ENCODE measurements at regions not wholly inside any gene's neighbourhood (a gene's known extent, or its start where the extent isn't known, plus 50 kb on each side); places are given as distances from the start of the nearest gene placed in this dataset.

DNA sequence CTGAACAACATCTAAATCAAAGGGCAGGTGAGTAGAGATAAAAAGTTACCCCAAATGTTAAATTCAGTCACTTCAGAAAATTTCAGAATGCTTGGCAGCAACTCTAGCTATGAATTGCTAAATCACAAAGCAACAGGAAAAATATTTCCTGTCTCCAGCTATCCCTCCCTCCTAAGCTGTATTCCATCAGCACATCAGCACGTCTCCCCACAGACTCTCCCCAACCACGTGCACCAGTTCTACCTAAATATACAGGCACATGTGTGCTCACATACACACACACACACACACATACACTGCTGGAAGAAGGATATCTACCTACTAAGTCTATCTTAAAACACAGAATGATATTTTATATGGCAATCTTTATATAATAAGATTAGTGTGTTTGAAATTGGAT lies 177.1 kb upstream of the ARHGEF26 start:
- no peak overlapping the region for H3K9ac ChIP-seq
- no peaks in the 10 kb centered on the region for H3K79me2 ChIP-seq
- no peaks in the 10 kb centered on the region for H3K27me3 ChIP-seq (ENCODE audit: control insufficient read depth, insufficient read depth, low read length)
- no peak overlapping the region for H3K27ac ChIP-seq
- H2AFZ ChIP-seq: no peak overlapping the region
- H3K4me3 ChIP-seq (ENCODE audit: low read depth, low read length): no peak overlapping the region
- H3K4me2 ChIP-seq (ENCODE audit: low read length): no peak overlapping the region
- H3K9me3 ChIP-seq (ENCODE audit: control insufficient read depth, low read length): no peaks in the 10 kb centered on the region
- H3K4me1 ChIP-seq: no peaks in the 10 kb centered on the region
- H3K36me3 ChIP-seq (ENCODE audit: control insufficient read depth, insufficient read depth, low read length): no peaks in the 10 kb centered on the region
- TF ChIP-seq, protein P1, sequence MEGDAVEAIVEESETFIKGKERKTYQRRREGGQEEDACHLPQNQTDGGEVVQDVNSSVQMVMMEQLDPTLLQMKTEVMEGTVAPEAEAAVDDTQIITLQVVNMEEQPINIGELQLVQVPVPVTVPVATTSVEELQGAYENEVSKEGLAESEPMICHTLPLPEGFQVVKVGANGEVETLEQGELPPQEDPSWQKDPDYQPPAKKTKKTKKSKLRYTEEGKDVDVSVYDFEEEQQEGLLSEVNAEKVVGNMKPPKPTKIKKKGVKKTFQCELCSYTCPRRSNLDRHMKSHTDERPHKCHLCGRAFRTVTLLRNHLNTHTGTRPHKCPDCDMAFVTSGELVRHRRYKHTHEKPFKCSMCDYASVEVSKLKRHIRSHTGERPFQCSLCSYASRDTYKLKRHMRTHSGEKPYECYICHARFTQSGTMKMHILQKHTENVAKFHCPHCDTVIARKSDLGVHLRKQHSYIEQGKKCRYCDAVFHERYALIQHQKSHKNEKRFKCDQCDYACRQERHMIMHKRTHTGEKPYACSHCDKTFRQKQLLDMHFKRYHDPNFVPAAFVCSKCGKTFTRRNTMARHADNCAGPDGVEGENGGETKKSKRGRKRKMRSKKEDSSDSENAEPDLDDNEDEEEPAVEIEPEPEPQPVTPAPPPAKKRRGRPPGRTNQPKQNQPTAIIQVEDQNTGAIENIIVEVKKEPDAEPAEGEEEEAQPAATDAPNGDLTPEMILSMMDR (IDR thresholded peaks at IDR 0.05): no peak

DNA sequence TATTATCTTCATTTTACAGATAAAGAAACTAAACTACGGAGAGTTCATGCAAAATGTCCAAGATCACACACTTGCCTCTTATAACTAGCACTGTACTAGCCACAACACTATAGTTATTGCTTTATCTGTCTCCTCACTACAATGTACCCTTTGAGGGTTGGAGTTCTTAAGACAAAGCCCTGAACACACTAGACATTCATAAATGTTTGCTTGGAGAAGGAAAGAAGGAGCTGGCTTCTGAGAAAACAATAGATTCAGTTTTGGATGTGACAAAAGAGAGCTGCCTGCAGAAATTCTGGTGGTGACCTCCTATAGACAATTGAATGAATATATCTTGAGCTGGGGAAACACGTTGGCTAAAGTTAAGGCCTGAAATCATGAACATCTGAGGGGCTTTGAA lies 169.9 kb upstream of the ARHGEF26 start:
- Histone ChIP-seq H3K79me2 (no peaks in the 10 kb centered on the region), H3K36me3 (ENCODE audit: control insufficient read depth, insufficient read depth, low read length) (no peaks in the 10 kb centered on the region)

DNA sequence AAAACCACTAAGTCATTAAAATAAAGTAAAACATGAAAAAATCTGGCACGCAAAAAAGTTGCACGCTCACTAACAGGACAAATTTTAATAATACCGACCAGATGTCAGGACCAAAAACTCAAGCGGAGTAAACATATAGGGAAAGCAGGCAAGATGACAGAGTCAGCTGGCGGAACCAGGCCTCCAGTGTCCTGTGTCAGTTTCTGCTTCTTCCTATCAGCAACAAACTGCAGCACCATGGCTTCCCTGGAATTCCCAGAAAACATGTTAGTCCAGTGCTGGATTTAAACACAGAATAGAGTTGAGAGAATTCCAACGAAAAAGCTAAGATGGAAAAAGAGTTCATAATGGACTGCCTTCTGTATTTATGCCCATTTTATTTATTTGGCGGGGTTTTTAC lies 169.1 kb upstream of the ARHGEF26 start:
- Histone ChIP-seq H3K4me2 (ENCODE audit: low read length) (no peak overlapping the region), H3K36me3 (ENCODE audit: control insufficient read depth, insufficient read depth, low read length) (no peaks in the 10 kb centered on the region), H3K27me3 (ENCODE audit: control insufficient read depth, insufficient read depth, low read length) (no peaks in the 10 kb centered on the region), H3K9ac (no peak overlapping the region), H3K9me3 (ENCODE audit: control insufficient read depth, low read length) (no peaks in the 10 kb centered on the region), H2AFZ (no peak overlapping the region), H3K4me1 (no peaks in the 10 kb centered on the region), H3K79me2 (no peaks in the 10 kb centered on the region), H3K27ac (no peak overlapping the region), H3K4me3 (ENCODE audit: low read depth, low read length) (no peak overlapping the region)
- TF ChIP-seq, protein P1 (IDR thresholded peaks at IDR 0.05): no peak

More for the DNA sequence above, 169.9 kb upstream of the ARHGEF26 start:
- Histone ChIP-seq H3K27ac (no peak overlapping the region), H3K4me2 (ENCODE audit: low read length) (no peak overlapping the region), H3K9me3 (ENCODE audit: control insufficient read depth, low read length) (no peaks in the 10 kb centered on the region), H3K4me3 (ENCODE audit: low read depth, low read length) (no peak overlapping the region), H3K9ac (no peak overlapping the region), H2AFZ (no peak overlapping the region), H3K4me1 (no peaks in the 10 kb centered on the region), H3K27me3 (ENCODE audit: control insufficient read depth, insufficient read depth, low read length) (no peaks in the 10 kb centered on the region)
- TF ChIP-seq, protein P1 (IDR thresholded peaks at IDR 0.05): no peak

DNA sequence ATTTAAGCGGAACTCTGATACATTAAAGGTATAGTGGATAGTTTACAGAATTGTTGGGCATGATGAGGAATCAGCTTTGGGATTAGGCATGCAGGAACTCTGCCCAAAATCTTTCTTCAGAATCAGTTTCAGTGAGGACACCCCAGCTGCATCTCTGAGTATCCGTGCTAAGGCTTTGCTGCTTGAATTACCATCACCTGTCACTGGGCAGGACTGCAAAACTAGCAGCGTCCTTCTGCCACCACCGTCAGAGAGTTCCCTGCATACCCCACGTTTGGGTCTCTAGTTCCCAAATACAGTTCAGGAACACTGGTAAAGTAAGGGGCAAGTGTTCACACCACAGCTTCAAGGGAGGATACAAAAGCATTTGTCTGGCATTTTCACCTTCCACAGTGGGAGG lies 164.6 kb upstream of the ARHGEF26 start:
- H3K27me3 ChIP-seq (ENCODE audit: control insufficient read depth, insufficient read depth, low read length): no peaks in the 10 kb centered on the region
- H3K4me2 ChIP-seq (ENCODE audit: low read length): no peak overlapping the region
- H3K36me3 ChIP-seq (ENCODE audit: control insufficient read depth, insufficient read depth, low read length): no peaks in the 10 kb centered on the region
- H2AFZ ChIP-seq: no peak overlapping the region
- no peak overlapping the region for H3K27ac ChIP-seq
- no peak overlapping the region for H3K4me3 ChIP-seq (ENCODE audit: low read depth, low read length)
- H3K9me3 ChIP-seq (ENCODE audit: control insufficient read depth, low read length): no peaks in the 10 kb centered on the region
- H3K79me2 ChIP-seq: no peaks in the 10 kb centered on the region
- H3K4me1 ChIP-seq: no peaks in the 10 kb centered on the region
- H3K9ac ChIP-seq: no peak overlapping the region
- TF ChIP-seq, protein P1 (IDR thresholded peaks at IDR 0.05): no peak

DNA sequence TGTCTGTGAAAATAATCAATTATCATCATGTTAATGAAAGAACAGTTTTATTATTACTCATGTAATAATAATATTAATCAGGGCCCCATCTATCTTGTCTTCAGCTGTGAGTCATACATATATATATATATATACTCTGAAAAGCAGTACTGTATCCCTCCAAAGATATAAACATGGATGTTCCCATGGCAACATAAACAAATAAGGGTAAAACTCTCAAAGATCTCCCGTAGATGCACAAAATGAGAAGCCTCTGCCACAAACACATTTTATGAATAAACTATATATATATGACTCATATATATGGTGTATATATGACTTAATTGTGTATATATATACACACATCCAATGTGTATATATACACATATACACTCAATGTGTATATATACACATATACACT lies 163.8 kb upstream of the ARHGEF26 start:
- no peak overlapping the region for H3K27ac ChIP-seq
- no peaks in the 10 kb centered on the region for H3K9me3 ChIP-seq (ENCODE audit: control insufficient read depth, low read length)
- no peaks in the 10 kb centered on the region for H3K36me3 ChIP-seq (ENCODE audit: control insufficient read depth, insufficient read depth, low read length)
- TF ChIP-seq, protein P1 (IDR thresholded peaks at IDR 0.05): no peak
- no peaks in the 10 kb centered on the region for H3K4me1 ChIP-seq
- no peaks in the 10 kb centered on the region for H3K79me2 ChIP-seq
- no peaks in the 10 kb centered on the region for H3K27me3 ChIP-seq (ENCODE audit: control insufficient read depth, insufficient read depth, low read length)
- no peak overlapping the region for H3K9ac ChIP-seq
- no peak overlapping the region for H3K4me2 ChIP-seq (ENCODE audit: low read length)
- H3K4me3 ChIP-seq (ENCODE audit: low read depth, low read length): no peak overlapping the region
- H2AFZ ChIP-seq: no peak overlapping the region

Measured in parathyroid adenoma (tissue), 2 donors.